Caco-2 (cell line): ENCODE measurements at regions not wholly inside any gene's neighbourhood (a gene's known extent, or its start where the extent isn't known, plus 50 kb on each side); places are given as distances from the start of the nearest gene placed in this dataset.

Experiments
- BruUV-seq: library from RNA; stranded (reverse); fragments of 400-500 nt; replicated peaks from 2 replicates; lab custom pipeline; 2021; lab: Mats Ljungman, UMichigan
- CTCF ChIA-PET: fragments of 300-600 bp; sonication (Branson Sonifier 250); formaldehyde crosslinking; loops from one replicate; lab custom pipeline; 2022; ENCODE audit warnings: antibody characterized with exemption; lab: Charles Lee
- POLR2A ChIA-PET: fragments of 300-600 bp; sonication (Branson Sonifier 250); formaldehyde crosslinking; loops from one replicate; lab custom pipeline; 2022; ENCODE audit warnings: antibody characterized with exemption; lab: Charles Lee
- DNase-seq, 2 experiments: peaks; one replicate each; pipeline versions ENCODE4 v3.0.0 to v3.0.0-alpha.2; 2020 to 2022
- H3K27me3 ChIP-seq: replicated peaks from 2 replicates; pipeline ENCODE4 v1.6.0; 2011; ENCODE audit warnings: low read length; ENCODE audit not compliant: control insufficient read depth, insufficient read depth
- H3K36me3 ChIP-seq: 2 replicates; pipeline ENCODE4 v1.5.1; 2011; ENCODE audit warnings: low read length; ENCODE audit not compliant: control insufficient read depth, insufficient read depth
- H3K4me1 ChIP-seq: fragments of 250-450 bp; sonication (Bioruptor Pico); 2 replicates; pipeline ENCODE4 v1.5.1; 2020; ENCODE audit warnings: mild to moderate bottlenecking
- H3K4me3 ChIP-seq: 2 replicates; pipeline ENCODE4 v1.5.1; 2011; ENCODE audit warnings: low read depth, mild to moderate bottlenecking, control low read depth, low read length
- H3K9me3 ChIP-seq: fragments of 250-450 bp; sonication (Bioruptor Pico); 2 replicates; pipeline ENCODE4 v1.5.1; 2020; ENCODE audit warnings: mild to moderate bottlenecking, moderate library complexity
- H3K27ac Mint-ChIP-seq: one replicate; pipeline ENCODE4 v1.8.0; 2022; ENCODE audit warnings: mixed read lengths; ENCODE audit not compliant: unreplicated experiment
- H3K27me3 Mint-ChIP-seq: one replicate; pipeline ENCODE4 v1.8.0; 2022; ENCODE audit warnings: mixed read lengths; ENCODE audit not compliant: insufficient read depth, unreplicated experiment
- H3K36me3 Mint-ChIP-seq: one replicate; pipeline ENCODE4 v1.8.0; 2022; ENCODE audit warnings: mild to moderate bottlenecking, mixed read lengths; ENCODE audit not compliant: insufficient read depth, unreplicated experiment
- H3K4me1 Mint-ChIP-seq: one replicate; pipeline ENCODE4 v1.8.0; 2022; ENCODE audit warnings: low read depth, mixed read lengths; ENCODE audit not compliant: unreplicated experiment
- H3K4me3 Mint-ChIP-seq: one replicate; pipeline ENCODE4 v1.8.0; 2022; ENCODE audit warnings: mild to moderate bottlenecking, moderate library complexity, mixed read lengths; ENCODE audit not compliant: unreplicated experiment
- H3K9me3 Mint-ChIP-seq: one replicate; pipeline ENCODE4 v1.8.0; 2022; ENCODE audit warnings: mixed read lengths; ENCODE audit not compliant: unreplicated experiment
- intact Hi-C: fragments of 100-400 bp; cut with micrococcal nuclease; formaldehyde crosslinking; loops from one replicate; pipeline ENCODE4 v1.10.0; 2022; ENCODE audit not compliant: unreplicated experiment
- TF ChIP-seq, protein P1 (sequence below), 2 experiments: fragments of 200-600 bp in 1 of 2; IDR thresholded peaks; 1 replicate in 1 of 2; 2 replicates in 1 of 2; pipeline versions ENCODE4 v1.5.1 to v1.8.0; 2011 to 2022; ENCODE audit warnings: antibody characterized with exemption in 1 of 2, control low read depth in 1 of 2, inconsistent platforms in 1 of 2, low read depth in 1 of 2, low read length in 1 of 2, mild to moderate bottlenecking in 1 of 2, moderate library complexity in 1 of 2; ENCODE audit not compliant: insufficient read depth in 1 of 2, severe bottlenecking in 1 of 2, unreplicated experiment in 1 of 2

- no peak overlapping the region for H3K27ac Mint-ChIP-seq
- no peaks in the 10 kb centered on the region for H3K27me3 ChIP-seq
- CTCF ChIA-PET = no interaction called here
Measured at GRCh38 chr5:62068554-62068953, 237.5 kb upstream of the KIF2A start.

GRCh38 chr5:62077387-62077786 lies 228.6 kb upstream of the KIF2A start:
- Mint-ChIP-seq H3K36me3 (no peaks in the 10 kb centered on the region), H3K9me3 (no peaks in the 10 kb centered on the region), H3K4me3 (no peak overlapping the region), H3K27me3 (peaks cover 20% of the 10 kb centered on the region), H3K27ac (no peak overlapping the region), H3K4me1 (peaks cover 8% of the 10 kb centered on the region)
- Histone ChIP-seq H3K36me3 (no peaks in the 10 kb centered on the region), H3K4me3 (no peak overlapping the region), H3K9me3 (no peaks in the 10 kb centered on the region), H3K4me1 (no peaks in the 10 kb centered on the region), H3K27me3 (no peaks in the 10 kb centered on the region)
- TF ChIP-seq, protein P1, sequence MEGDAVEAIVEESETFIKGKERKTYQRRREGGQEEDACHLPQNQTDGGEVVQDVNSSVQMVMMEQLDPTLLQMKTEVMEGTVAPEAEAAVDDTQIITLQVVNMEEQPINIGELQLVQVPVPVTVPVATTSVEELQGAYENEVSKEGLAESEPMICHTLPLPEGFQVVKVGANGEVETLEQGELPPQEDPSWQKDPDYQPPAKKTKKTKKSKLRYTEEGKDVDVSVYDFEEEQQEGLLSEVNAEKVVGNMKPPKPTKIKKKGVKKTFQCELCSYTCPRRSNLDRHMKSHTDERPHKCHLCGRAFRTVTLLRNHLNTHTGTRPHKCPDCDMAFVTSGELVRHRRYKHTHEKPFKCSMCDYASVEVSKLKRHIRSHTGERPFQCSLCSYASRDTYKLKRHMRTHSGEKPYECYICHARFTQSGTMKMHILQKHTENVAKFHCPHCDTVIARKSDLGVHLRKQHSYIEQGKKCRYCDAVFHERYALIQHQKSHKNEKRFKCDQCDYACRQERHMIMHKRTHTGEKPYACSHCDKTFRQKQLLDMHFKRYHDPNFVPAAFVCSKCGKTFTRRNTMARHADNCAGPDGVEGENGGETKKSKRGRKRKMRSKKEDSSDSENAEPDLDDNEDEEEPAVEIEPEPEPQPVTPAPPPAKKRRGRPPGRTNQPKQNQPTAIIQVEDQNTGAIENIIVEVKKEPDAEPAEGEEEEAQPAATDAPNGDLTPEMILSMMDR (IDR thresholded peaks at IDR 0.05; ENCODE audit: insufficient read depth in 1 of 2, low read depth in 1 of 2, low read length in 1 of 2, severe bottlenecking in 1 of 2, unreplicated experiment in 1 of 2) = no peak
- POLR2A ChIA-PET = no interaction called here
- no peak for DNase-seq
- BruUV-seq = no TSS peak
- CTCF ChIA-PET = no interaction called here
- intact Hi-C loops = no loop called here

More at GRCh38 chr5:62068554-62068953, 237.5 kb upstream of the KIF2A start:
- POLR2A ChIA-PET = no interaction called here
- Mint-ChIP-seq H3K27me3 (peaks cover 17% of the 10 kb centered on the region), H3K9me3 (no peaks in the 10 kb centered on the region), H3K4me1 (no peaks in the 10 kb centered on the region), H3K4me3 (no peak overlapping the region), H3K36me3 (no peaks in the 10 kb centered on the region)
- no peak overlapping the region for H3K4me3 ChIP-seq
- TF ChIP-seq, protein P1 (IDR thresholded peaks at IDR 0.05; ENCODE audit: insufficient read depth in 1 of 2, low read depth in 1 of 2, low read length in 1 of 2, severe bottlenecking in 1 of 2, unreplicated experiment in 1 of 2) = no peak
- BruUV-seq = no TSS peak
- intact Hi-C loops = no loop called here
- no peak for DNase-seq
- H3K4me1 ChIP-seq = no peaks in the 10 kb centered on the region
- no peaks in the 10 kb centered on the region for H3K36me3 ChIP-seq
- no peaks in the 10 kb centered on the region for H3K9me3 ChIP-seq

GRCh38 chr5:62077823-62078550 lies 228.0 kb upstream of the KIF2A start:
- BruUV-seq = no TSS peak
- intact Hi-C loops = no loop called here
- Mint-ChIP-seq H3K4me3 (no peak overlapping the region), H3K9me3 (no peaks in the 10 kb centered on the region), H3K36me3 (no peaks in the 10 kb centered on the region), H3K27me3 (peaks cover 14% of the 10 kb centered on the region), H3K27ac (no peak overlapping the region), H3K4me1 (peaks cover 8% of the 10 kb centered on the region)
- DNase-seq = no peak
- H3K36me3 ChIP-seq = no peaks in the 10 kb centered on the region
- no peaks in the 10 kb centered on the region for H3K4me1 ChIP-seq
- no peaks in the 10 kb centered on the region for H3K9me3 ChIP-seq
- H3K4me3 ChIP-seq = no peak overlapping the region
- POLR2A ChIA-PET = no interaction called here
- no peaks in the 10 kb centered on the region for H3K27me3 ChIP-seq
- CTCF ChIA-PET = no interaction called here
- TF ChIP-seq, protein P1 (IDR thresholded peaks at IDR 0.05; ENCODE audit: insufficient read depth in 1 of 2, low read depth in 1 of 2, low read length in 1 of 2, severe bottlenecking in 1 of 2, unreplicated experiment in 1 of 2) = no peak
